HFFc6 (cell line): ENCODE measurements at regions not wholly inside any gene's neighbourhood (a gene's known extent, or its start where the extent isn't known, plus 50 kb on each side); places are given as distances from the start of the nearest gene placed in this dataset.

Source experiments
- DNase-seq: peaks from one replicate; pipeline ENCODE4 v3.0.0-alpha.2; 2018
- H3K27ac Mint-ChIP-seq: 2 replicates; pipeline ENCODE4 v1.8.0; 2020; ENCODE audit warnings: mild to moderate bottlenecking, mixed read lengths
- H3K27me3 Mint-ChIP-seq: 2 replicates; pipeline ENCODE4 v1.8.0; 2021; ENCODE audit warnings: mild to moderate bottlenecking, moderate library complexity, mixed read lengths; ENCODE audit not compliant: insufficient read depth
- H3K36me3 Mint-ChIP-seq: 2 replicates; pipeline ENCODE4 v1.8.0; 2021; ENCODE audit warnings: low read depth, mixed read lengths
- H3K4me1 Mint-ChIP-seq: 2 replicates; pipeline ENCODE4 v1.8.0; 2020; ENCODE audit warnings: low read depth, mixed read lengths
- H3K4me3 Mint-ChIP-seq: 2 replicates; pipeline ENCODE4 v1.8.0; 2020; ENCODE audit warnings: mild to moderate bottlenecking, moderate library complexity, mixed read lengths
- H3K9me3 Mint-ChIP-seq: 2 replicates; pipeline ENCODE4 v1.8.0; 2020; ENCODE audit warnings: mild to moderate bottlenecking, mixed read lengths
- CTCF ChIP-seq: fragments of 200-600 bp; sonication (generic); IDR thresholded peaks from 2 replicates; pipeline ENCODE4 v1.5.0; 2021; ENCODE audit warnings: antibody characterized with exemption, mild to moderate bottlenecking

DNA sequence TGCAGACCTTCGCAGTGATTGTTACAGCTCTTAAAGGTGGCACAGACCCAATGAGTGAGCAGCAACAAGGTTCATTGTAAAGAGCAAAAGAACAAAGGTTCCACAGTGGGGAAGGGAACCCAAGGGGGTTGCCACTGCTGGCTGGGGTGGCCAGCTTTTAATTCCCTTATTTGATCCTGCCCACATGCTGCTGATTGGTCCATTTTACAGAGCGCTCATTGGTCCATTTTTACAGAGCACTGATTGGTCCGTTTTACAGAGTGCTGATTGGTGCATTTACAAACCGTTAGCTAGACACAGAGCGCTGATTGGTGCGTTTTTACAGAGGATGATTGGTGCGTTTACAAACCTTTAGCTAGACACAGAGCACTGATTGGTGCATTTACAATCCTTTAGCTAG is 360.6 kb upstream of the DAB2 start:
- Mint-ChIP-seq H3K9me3 (peaks cover 7% of the 10 kb centered on the region; the same call in 1 of the 2 replicates), H3K4me3 (no peak overlapping the region), H3K36me3 (peaks cover 14% of the 10 kb centered on the region), H3K27ac (no peak overlapping the region), H3K27me3 (no peaks in the 10 kb centered on the region; the same call in 1 of the 2 replicates), H3K4me1 (peaks cover 28% of the 10 kb centered on the region)
- DNase-seq, result no peak
- no peak for TF ChIP-seq CTCF

- Mint-ChIP-seq H3K9me3 (peaks cover 7% of the 10 kb centered on the region; the same call in 1 of the 2 replicates), H3K27me3 (no peaks in the 10 kb centered on the region; the same call in 1 of the 2 replicates), H3K4me3 (peak overlapping the region; percentile 19), H3K4me1 (peaks cover 36% of the 10 kb centered on the region), H3K27ac (peak overlapping the region; percentile 3; the same call in 1 of the 2 replicates), H3K36me3 (peaks cover 19% of the 10 kb centered on the region)
- peak; percentile 60 for DNase-seq
- no peak for TF ChIP-seq CTCF
Measured at GRCh38 chr5:39783756-39784421, 359.1 kb upstream of the DAB2 start.

DNA sequence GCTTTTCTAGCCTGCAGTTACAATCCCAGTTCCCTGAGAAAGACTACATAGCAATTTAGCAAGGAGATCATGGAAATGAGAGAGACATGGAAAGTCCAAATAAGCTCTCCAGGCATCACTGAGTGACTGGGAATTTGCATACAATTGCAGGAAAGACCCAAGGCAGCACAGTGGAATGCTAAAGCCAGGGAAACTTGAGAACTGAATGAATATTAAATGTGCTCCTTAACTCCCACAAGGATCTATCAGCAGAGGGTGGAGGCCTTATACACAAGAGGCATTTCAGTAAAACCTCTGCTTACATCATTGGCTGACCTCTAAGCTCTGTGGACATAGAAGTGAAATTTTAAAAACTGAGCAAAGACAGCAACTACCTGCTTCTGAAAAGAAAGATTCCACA is 355.6 kb upstream of the DAB2 start:
- TF ChIP-seq CTCF, result no peak
- Mint-ChIP-seq H3K9me3 (no peaks in the 10 kb centered on the region), H3K4me1 (peaks cover 49% of the 10 kb centered on the region), H3K27ac (no peak overlapping the region), H3K27me3 (no peaks in the 10 kb centered on the region), H3K36me3 (peaks cover 9% of the 10 kb centered on the region), H3K4me3 (no peak overlapping the region)
- no peak for DNase-seq

DNA sequence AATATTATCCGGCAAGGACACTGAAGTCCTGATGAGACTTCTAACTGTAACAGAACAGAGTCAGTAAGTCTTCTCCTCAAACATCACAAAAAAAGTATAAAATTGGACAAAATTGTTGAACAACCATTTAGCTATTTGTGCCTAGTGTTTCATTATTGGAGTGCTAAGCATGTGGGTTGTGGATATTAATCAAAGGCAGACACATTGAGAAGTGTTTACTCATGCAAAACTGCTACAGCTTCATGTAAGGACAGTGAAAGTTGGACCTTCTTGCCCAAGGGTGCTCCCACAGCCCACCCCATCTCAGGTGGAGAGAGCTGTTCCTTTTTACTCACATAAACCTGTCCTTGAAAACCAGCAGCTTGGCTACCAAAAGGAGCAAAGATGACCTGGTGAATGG is 355.1 kb upstream of the DAB2 start:
- no peak for DNase-seq
- no peaks in the 10 kb centered on the region for H3K9me3 Mint-ChIP-seq
- H3K27me3 Mint-ChIP-seq, result no peaks in the 10 kb centered on the region
- H3K4me3 Mint-ChIP-seq, result no peak overlapping the region
- H3K36me3 Mint-ChIP-seq, result peaks cover 5% of the 10 kb centered on the region
- H3K4me1 Mint-ChIP-seq, result peaks cover 54% of the 10 kb centered on the region
- TF ChIP-seq CTCF, result no peak
- H3K27ac Mint-ChIP-seq, result no peak overlapping the region

DNA sequence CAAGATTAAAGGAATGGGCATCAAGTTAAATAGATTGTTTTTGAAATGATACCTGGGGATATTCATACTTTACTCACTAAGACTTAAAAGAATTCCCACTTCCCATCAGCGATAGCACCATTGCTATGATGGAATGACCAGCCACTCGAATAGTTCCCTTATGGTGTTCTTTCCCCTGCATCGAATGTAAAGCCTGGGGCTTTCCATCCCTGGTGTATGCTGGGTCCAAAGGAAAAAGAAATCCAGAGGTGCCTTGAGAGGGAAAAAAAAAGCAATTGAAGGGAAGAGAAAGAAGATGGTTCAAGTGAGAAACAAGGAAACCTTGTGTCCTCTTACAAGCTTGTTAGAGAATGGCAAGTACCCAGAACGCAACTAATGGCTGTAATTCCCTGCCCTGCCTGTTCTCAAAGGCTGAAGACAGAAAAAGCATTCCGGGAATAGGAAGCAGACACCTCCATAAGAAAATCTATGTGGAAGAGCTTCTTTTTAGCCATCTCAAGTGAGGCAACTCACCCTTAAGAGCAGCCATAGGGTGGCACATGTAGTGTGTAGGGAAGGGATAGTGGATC is 351.1 kb upstream of the DAB2 start:
- peaks cover 5% of the 10 kb centered on the region for H3K36me3 Mint-ChIP-seq
- H3K4me1 Mint-ChIP-seq, result peaks cover 51% of the 10 kb centered on the region
- H3K4me3 Mint-ChIP-seq, result peak overlapping the region; percentile 42; the same call in 1 of the 2 replicates
- H3K27me3 Mint-ChIP-seq, result no peaks in the 10 kb centered on the region
- TF ChIP-seq CTCF, result no peak
- no peak for DNase-seq
- H3K27ac Mint-ChIP-seq, result peak overlapping the region; percentile 49
- no peaks in the 10 kb centered on the region for H3K9me3 Mint-ChIP-seq
